HG03521 (cell line): ENCODE measurements at regions not wholly inside any gene's neighbourhood (a gene's known extent, or its start where the extent isn't known, plus 50 kb on each side); places are given as distances from the start of the nearest gene placed in this dataset.
A peak's percentile ranks its signal among the peaks of the same experiment; 100 is the strongest.

Experiments used
- ATAC-seq: cut with Tn5 transposase; IDR thresholded peaks from one replicate; pipeline ENCODE4 v1.9.1; 2021; ENCODE audit warnings: mild to moderate bottlenecking, moderate library complexity; ENCODE audit not compliant: unreplicated experiment

DNA sequence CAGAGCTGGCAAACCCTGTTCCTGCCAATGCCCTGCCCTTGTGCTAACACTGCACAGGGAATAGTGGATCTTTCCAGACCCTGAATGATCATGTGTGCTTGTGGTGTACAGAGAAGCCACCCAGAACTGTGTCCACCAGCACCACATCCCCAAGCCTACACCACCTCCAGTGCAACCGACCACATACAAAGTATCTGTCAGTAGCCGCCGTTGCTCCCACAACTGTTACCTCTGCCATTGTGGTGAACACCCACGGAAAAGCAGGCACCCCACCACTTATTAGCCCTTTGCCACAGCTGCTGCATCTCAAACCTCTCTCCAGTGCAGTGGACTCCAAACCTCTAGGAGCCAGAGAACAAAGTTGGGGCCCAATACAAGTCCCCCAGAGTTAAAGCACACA lies 1049.6 kb downstream of the TRHDE start:
- no peak for ATAC-seq

- no peak for ATAC-seq
Measured at GRCh38 chr12:73330584-73331351, 1058.6 kb downstream of the TRHDE start.

- no peak for ATAC-seq
Measured at GRCh38 chr12:73341559-73342247, 1069.5 kb downstream of the TRHDE start.

DNA sequence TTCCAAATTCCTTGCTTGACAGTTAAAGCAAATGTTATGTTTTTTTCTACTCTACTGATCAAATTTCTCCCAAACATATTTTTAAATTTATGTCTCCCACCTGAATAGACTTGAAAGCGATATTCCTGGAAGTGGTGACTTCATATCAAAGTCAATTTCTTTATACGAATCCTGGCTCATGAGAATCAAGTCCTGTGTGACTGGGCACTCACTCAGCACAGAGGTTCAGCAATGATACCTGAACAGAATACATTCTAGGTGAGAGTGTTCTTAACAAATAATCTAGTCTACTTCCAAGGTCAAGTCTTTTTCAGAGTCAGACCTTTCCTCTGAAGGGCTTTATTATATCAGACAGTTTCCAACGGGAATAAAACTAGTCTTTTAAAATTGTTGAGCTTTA lies 1070.6 kb downstream of the TRHDE start:
- ATAC-seq: no peak

GRCh38 chr12:73352826-73353225 lies 1080.7 kb downstream of the TRHDE start:
- no peak for ATAC-seq

DNA sequence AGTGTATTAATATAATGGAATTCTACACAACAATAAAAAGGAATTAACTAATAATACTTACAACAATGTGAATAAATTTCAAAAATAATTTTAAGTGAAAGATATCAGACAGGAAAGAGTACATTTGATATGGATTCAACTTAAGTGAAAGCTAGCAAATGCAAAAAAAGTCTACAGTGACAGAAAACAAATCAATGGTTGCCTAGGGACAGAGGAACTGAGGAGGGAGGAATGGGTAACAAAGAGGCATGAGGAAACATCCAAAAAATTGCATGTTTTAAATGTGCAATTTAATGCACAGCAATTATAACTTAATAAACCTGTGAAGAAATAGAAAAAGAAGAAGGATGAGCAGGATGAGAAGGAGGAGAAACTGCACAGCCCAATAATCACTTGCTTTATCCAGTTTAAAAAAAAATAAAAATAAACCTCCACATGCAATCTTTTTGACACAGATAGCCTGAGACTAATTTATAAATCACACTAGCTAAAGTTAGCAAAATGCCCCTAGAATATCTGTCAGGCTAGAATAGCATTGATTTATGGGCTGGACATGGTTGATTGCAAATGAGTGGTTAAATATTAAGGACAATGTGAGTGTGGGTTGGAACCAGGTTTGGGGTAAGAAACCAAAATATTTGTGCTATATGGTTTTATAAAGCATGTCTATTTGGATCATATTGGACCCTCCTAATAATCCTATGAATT lies 1089.1 kb downstream of the TRHDE start:
- no peak for ATAC-seq

GRCh38 chr12:73361864-73362230 lies 1089.7 kb downstream of the TRHDE start:
- ATAC-seq: no peak

GRCh38 chr12:73362666-73363065 lies 1090.5 kb downstream of the TRHDE start:
- no peak for ATAC-seq

- ATAC-seq: no peak
Measured at GRCh38 chr12:73372856-73373255, 1100.7 kb downstream of the TRHDE start.

DNA sequence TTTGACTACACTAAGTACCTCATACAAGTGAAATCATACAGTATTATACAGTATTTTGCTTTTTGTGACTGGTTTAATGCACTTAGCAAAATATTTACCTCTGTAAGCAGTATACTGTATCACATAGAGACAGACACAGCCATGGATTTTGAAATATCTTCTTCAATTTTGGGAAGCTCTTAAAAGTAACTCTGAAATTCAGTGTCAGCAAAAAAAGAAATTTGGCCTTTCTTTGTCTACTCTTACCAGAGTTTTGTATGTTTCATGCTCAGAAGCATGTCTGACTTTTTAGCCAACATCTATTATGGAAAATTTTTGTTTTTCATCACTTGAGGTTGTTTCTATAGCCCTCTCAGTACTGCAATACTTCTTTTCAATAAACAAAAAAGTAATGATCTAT lies 1102.2 kb downstream of the TRHDE start:
- no peak for ATAC-seq

DNA sequence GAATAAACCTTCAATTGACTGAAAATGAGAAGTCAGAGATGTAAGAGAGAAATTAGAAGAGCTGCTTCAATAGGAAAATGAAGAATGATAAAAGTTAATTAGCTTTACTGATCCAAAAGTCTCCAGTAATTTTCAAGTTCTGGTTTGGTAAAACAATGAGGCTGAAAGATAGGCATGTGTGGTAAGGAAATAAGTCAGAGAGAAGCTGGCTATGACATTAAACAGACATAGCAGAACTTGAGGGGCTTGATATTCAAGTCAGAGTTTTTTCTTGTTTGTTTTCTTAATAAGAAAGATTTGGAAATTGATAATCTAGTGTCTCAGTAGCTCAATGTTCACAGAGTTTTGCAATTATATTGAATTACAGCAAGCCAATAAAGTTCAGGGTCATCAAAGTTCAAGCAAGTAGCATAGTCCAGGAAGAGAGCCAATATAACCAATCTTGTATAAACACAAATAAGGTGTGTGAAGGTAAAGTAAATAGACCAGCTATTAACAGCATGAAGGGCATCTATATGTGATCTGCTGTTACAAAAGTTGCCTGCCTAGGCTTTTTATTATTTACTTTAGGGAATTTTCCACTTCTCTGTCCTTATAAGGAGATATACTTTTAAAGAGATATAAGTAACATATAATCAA lies 1111.5 kb downstream of the TRHDE start:
- no peak for ATAC-seq

- no peak for ATAC-seq
Measured at GRCh38 chr12:73384592-73384991, 1112.4 kb downstream of the TRHDE start.

DNA sequence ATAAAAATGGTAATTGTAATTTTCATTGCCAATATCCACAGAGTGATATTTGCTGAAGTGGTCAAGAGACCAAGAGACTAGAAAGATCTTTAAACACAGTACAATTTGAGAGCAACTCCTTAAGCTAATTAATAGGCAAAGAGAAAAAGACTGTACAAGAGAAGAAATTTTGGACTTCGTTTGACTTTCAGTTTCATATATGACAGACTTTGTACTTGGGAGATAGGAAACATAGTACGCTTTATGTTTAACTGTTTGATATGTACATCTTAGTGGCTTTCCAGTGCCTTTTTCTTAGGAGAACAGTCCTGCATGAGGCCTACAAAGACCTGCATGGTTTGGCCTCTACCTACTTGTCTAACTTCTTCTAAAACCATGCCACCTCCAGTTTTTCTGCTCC lies 1118.1 kb downstream of the TRHDE start:
- no peak for ATAC-seq

GRCh38 chr12:73413051-73413450 lies 1124.6 kb upstream of the ATXN7L3B start:
- ATAC-seq: no peak

- ATAC-seq: no peak
Measured at GRCh38 chr12:73413974-73414373, 1123.7 kb upstream of the ATXN7L3B start.

- ATAC-seq: no peak
Measured at GRCh38 chr12:73414926-73415325, 1122.7 kb upstream of the ATXN7L3B start.

- ATAC-seq: no peak
Measured at GRCh38 chr12:73418541-73418940, 1119.1 kb upstream of the ATXN7L3B start.

DNA sequence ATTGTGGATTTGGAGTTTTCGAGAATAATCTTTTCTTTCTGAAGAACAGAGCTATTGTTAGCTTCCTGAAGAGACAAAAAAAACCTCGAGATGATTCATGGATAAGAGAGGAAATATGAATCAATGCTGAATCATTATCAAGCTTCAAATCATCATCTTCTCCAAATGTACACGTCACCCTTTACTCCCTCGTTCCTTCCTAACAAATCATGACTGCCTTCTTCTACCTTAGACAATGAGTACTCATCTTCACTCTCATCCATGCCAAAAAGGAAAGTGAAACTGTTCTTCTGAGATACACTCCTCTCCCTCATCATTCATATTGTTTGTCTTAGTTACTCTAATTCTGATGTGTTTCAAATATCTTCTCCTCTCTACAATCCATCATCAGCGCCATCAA lies 1115.8 kb upstream of the ATXN7L3B start:
- peak; percentile 57 for ATAC-seq

DNA sequence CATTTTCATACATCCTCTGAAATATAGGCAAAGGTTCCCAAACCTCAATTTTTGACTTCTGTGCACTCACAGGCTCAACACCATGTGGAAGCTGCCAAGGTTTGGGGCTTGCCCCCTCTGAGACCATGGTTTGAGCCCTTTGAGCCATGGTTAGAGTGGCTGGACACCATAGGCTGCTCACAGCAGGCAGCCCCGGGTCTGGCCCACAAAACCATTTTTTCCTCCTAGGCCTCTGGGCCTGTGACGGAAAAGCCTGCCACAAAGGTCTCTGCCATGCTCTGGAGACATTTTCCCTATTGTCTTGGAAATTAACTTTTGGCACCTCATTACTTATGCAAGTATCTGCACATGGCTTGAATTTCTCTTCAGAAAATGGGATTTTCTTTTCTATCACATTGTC lies 1113.2 kb upstream of the ATXN7L3B start:
- ATAC-seq: no peak

DNA sequence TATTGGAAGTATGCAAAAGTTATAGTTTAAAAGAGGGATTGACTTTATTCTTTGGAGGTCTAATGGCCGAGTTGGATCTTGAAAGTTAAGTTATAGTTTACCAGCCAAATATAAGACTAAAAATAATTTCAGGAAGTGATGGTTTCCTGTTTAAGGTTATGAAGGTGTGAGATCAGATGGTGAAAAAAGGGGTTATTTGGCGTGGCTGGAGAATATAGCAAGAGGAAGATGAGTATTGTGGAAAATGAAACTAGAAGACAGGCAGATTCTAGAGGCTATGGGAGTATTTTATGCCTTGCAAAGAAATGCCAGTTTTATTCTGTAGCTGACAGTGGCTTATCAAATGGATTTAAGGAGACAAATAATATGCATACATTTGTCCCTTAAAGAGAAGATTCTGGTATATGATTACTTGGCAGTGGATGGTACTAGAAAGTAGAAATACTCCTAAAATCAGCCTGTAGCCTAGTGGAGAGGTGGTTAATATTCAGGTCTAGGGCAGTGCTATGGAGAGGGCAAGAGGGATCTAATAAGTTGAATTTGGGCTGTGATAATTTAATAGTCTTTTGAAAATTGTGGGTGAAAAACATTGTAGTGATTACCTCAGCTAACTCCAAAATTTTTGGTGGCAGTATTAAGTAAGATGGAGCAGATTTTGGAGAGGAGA lies 1091.8 kb upstream of the ATXN7L3B start:
- ATAC-seq: peak; percentile 79
